ENCODE measurements at regions not wholly inside any gene's neighbourhood (a gene's known extent, or its start where the extent isn't known, plus 50 kb on each side); places are given as distances from the start of the nearest gene placed in this dataset.

DNA sequence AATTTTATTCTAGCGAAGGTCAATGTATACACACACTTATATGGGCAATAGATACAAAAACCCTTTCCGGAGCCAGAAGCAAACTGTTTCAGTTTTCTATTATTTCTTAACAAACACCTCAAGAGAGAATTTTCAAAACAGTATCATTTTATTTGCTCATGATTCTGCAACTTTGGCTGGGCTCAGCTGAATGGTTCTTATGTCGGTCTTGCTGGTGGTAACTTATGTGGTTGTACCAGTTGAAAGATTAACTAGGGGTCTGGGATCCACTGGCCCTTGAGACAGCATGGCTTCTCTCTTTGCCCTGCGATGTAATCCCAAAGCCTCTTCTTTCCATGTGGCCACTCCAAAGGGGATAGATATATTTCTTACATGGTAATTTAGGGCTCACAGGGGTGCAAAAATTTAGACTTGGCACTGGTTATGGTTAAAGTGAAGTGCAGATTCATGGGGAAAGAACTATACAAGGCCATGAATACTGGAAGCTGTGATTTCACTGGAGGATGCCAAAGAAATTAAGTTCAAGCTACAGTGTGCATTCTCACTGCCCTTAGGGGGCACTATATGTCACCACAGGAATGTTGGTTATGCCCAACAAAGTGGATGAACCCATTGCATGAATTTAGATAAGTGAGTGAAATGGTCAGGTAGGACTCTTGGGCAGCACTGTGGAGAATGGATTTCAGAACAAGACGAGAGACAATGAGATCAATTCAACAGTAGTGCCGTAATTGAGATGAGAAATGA, 94.3 kb upstream of the NAV3 start:
- Mint-ChIP-seq H3K9me3 (peaks cover 0 to 12% of the 10 kb centered on the region in 2 experiments; a peak in 3 of 5 replicates), H3K36me3 (ENCODE audit: insufficient read depth in 1 of 3, low read depth in 3 of 3) (peaks cover 2 to 20% (median 3%) of the 10 kb centered on the region in 3 experiments; a peak in 4 of 7 replicates), H3K4me3 (no peak overlapping the region), H3K27ac (no peak overlapping the region), H3K27me3 (ENCODE audit: low read depth) (no peaks in the 10 kb centered on the region), H3K4me1 (peaks cover 0 to 13% of the 10 kb centered on the region in 2 experiments)
- Histone ChIP-seq H3K23ac (ENCODE audit: insufficient read length, low read depth, low read length) (no peak overlapping the region), H3K4me2 (ENCODE audit: insufficient read depth, insufficient read length, low read length) (no peak overlapping the region), H3K9me3 (ENCODE audit: control insufficient read depth, low read depth, low read length) (no peaks in the 10 kb centered on the region), H3K14ac (ENCODE audit: insufficient read depth, low read length) (no peak overlapping the region), H2BK15ac (ENCODE audit: low read depth, low read length) (no peak overlapping the region), H3K56ac (ENCODE audit: insufficient read length, low read depth, low read length) (no peak overlapping the region), H3K27me3 (ENCODE audit: insufficient read depth, low read length) (no peaks in the 10 kb centered on the region), H3K79me2 (ENCODE audit: insufficient read depth, low read length) (no peaks in the 10 kb centered on the region), H3K79me1 (ENCODE audit: insufficient read depth, low read depth, low read length, poor library complexity, severe bottlenecking) (no peaks in the 10 kb centered on the region), H3K23me2 (ENCODE audit: insufficient read length, low read depth, low read length, poor library complexity, severe bottlenecking) (no peaks in the 10 kb centered on the region), H3K18ac (ENCODE audit: insufficient read length, low read depth, low read length) (no peak overlapping the region), H3T11ph (ENCODE audit: low read length) (no peak overlapping the region), H3K27ac (ENCODE audit: insufficient read length, low read depth, low read length) (no peak overlapping the region), H3K4me1 (ENCODE audit: insufficient read depth, low read length) (no peaks in the 10 kb centered on the region), H2BK120ac (ENCODE audit: low read depth, low read length, poor library complexity, severe bottlenecking) (no peak overlapping the region), H3K4ac (ENCODE audit: low read depth, low read length) (no peak overlapping the region), H2AFZ (ENCODE audit: low read length) (no peak overlapping the region), H4K20me1 (ENCODE audit: control insufficient read depth, insufficient read depth, insufficient read length) (no peaks in the 10 kb centered on the region), H3K9ac (ENCODE audit: extremely low read depth, insufficient read length, low read length) (no peak overlapping the region), H2BK5ac (ENCODE audit: insufficient read length, low read length) (no peak overlapping the region), H4K5ac (ENCODE audit: insufficient read length, low read depth, low read length) (no peak overlapping the region), H4K91ac (ENCODE audit: insufficient read length, low read depth, low read length) (no peak overlapping the region), H2BK12ac (ENCODE audit: insufficient read length, low read depth, low read length) (no peak overlapping the region), H2AK5ac (ENCODE audit: insufficient read length, low read length) (no peak overlapping the region), H2BK20ac (ENCODE audit: low read depth, low read length, poor library complexity, severe bottlenecking) (no peak overlapping the region), H4K8ac (replicated peaks; ENCODE audit: insufficient read length, low read depth, low read length) (no peak overlapping the region)
- no CpG with 5 or more reads among the region's 6 CpGs for WGBS (ENCODE audit: extremely low coverage, insufficient read length, low lambda C conversion rate)
- TF ChIP-seq, protein P1, sequence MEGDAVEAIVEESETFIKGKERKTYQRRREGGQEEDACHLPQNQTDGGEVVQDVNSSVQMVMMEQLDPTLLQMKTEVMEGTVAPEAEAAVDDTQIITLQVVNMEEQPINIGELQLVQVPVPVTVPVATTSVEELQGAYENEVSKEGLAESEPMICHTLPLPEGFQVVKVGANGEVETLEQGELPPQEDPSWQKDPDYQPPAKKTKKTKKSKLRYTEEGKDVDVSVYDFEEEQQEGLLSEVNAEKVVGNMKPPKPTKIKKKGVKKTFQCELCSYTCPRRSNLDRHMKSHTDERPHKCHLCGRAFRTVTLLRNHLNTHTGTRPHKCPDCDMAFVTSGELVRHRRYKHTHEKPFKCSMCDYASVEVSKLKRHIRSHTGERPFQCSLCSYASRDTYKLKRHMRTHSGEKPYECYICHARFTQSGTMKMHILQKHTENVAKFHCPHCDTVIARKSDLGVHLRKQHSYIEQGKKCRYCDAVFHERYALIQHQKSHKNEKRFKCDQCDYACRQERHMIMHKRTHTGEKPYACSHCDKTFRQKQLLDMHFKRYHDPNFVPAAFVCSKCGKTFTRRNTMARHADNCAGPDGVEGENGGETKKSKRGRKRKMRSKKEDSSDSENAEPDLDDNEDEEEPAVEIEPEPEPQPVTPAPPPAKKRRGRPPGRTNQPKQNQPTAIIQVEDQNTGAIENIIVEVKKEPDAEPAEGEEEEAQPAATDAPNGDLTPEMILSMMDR (conservative IDR thresholded peaks at IDR 0.05): peak; percentile 23; the same call in 1 of the 3 replicates
- no peak for DNase-seq
